C1 segment of cervical spinal cord (tissue), 14 donors: ENCODE measurements at regions not wholly inside any gene's neighbourhood (a gene's known extent, or its start where the extent isn't known, plus 50 kb on each side); places are given as distances from the start of the nearest gene placed in this dataset.
A peak's percentile ranks its signal among the peaks of the same experiment; 100 is the strongest.

ENCODE experiments used
- DNase-seq, 14 donors: peaks; one replicate each; lab custom pipeline; 2025; lab: John Stamatoyannopoulos, UW

GRCh38 chr10:105797234-105797890 is 1156.3 kb downstream of the SORCS3 start:
- no peak for DNase-seq

GRCh38 chr10:105793071-105793470 is 1152.0 kb downstream of the SORCS3 start:
- DNase-seq, result no peak

- no peak for DNase-seq
Measured at GRCh38 chr10:105785721-105786120, 1144.6 kb downstream of the SORCS3 start.

- DNase-seq, result no peak
Measured at GRCh38 chr10:105783936-105784483, 1142.9 kb downstream of the SORCS3 start.

GRCh38 chr10:105774881-105775280 is 1133.8 kb downstream of the SORCS3 start:
- no peak for DNase-seq

GRCh38 chr10:105774351-105774750 is 1133.3 kb downstream of the SORCS3 start:
- DNase-seq, result no peak

- no peak for DNase-seq
Measured at GRCh38 chr10:105770524-105771212, 1129.6 kb downstream of the SORCS3 start.

GRCh38 chr10:105769248-105770184 is 1128.4 kb downstream of the SORCS3 start:
- no peak for DNase-seq

GRCh38 chr10:105763611-105764010 is 1122.5 kb downstream of the SORCS3 start:
- DNase-seq, result no peak

- no peak for DNase-seq
Measured at GRCh38 chr10:105761576-105762260, 1120.6 kb downstream of the SORCS3 start.

GRCh38 chr10:105759669-105760068 is 1118.6 kb downstream of the SORCS3 start:
- no peak for DNase-seq

- no peak for DNase-seq
Measured at GRCh38 chr10:105758209-105758998, 1117.3 kb downstream of the SORCS3 start.

- no peak for DNase-seq
Measured at GRCh38 chr10:105757302-105757701, 1116.2 kb downstream of the SORCS3 start.

GRCh38 chr10:105756386-105756785 is 1115.3 kb downstream of the SORCS3 start:
- DNase-seq, result no peak

GRCh38 chr10:105751688-105752087 is 1110.6 kb downstream of the SORCS3 start:
- no peak for DNase-seq

- no peak for DNase-seq
Measured at GRCh38 chr10:105745596-105746148, 1104.6 kb downstream of the SORCS3 start.

- DNase-seq, result peak in 4 of 14 donors; percentile 1 to 29 (median 6)
Measured at GRCh38 chr10:105743343-105744056, 1102.4 kb downstream of the SORCS3 start.

- no peak for DNase-seq
Measured at GRCh38 chr10:105742923-105743322, 1101.8 kb downstream of the SORCS3 start.

GRCh38 chr10:105742184-105742583 is 1101.1 kb downstream of the SORCS3 start:
- DNase-seq, result no peak
